GM19238 (cell line): ENCODE measurements at regions not wholly inside any gene's neighbourhood (a gene's known extent, or its start where the extent isn't known, plus 50 kb on each side); places are given as distances from the start of the nearest gene placed in this dataset.

Experiments used
- DNase-seq: peaks from one replicate; pipeline ENCODE4 v3.0.0; 2011; ENCODE audit warnings: low spot score; ENCODE audit not compliant: insufficient read length

DNA sequence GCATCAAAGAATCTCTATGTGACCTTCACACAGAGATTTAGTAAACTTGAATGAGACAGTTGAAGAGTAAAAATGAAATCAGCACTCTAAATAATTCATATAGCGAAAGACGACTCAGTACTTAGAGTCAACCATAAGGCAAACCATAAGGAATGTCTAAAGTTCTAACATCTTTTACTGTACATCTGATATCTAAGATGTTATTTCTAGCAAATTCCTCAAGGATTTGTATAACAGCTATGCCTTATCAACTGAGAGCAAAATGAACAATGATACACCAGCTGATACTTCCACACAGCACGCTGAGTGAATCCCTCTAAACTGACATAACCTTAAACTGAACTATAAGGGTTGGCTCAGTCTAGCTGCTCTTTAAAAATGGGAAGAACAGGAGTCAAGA is 760.3 kb downstream of the EFNA5 start:
- DNase-seq = no peak

DNA sequence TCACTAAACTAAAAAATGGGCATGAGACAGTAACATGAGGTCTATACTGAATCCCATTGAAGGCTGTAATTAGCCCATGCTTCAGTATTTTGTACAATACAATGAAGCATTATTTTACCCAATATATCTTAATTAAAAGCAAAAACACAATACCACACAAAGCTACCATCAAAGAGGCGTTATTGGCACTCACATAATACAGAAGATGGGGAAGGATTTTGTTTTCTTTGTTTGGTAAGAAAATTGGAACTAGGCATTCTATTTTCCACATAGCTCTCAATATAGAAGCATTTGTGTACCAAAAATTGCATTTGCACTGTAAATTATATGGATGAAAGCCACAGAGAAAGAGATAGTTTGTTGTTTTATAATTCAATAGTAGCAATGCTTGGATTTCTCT is 761.0 kb downstream of the EFNA5 start:
- DNase-seq = no peak

- no peak for DNase-seq
Observed at GRCh38 chr5:106907979-106908378, 762.8 kb downstream of the EFNA5 start.

DNA sequence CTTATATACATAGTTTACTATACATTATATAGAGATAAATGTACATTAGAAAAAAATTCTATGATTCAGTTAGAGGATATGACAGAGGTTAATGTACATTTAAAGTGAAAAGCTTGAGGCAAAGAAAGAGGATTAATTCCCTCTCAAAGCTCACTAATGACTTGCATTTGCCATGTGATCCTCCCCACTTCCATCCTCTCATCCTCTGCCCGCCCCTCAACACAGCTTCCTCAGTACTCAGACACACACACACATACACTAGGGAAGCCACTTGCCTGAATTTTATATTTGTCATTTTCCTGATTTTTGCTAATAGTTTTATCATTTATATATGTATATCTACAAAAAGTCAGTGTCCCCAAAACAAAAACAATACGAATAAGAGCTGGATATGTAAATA is 764.5 kb downstream of the EFNA5 start:
- DNase-seq = no peak

DNA sequence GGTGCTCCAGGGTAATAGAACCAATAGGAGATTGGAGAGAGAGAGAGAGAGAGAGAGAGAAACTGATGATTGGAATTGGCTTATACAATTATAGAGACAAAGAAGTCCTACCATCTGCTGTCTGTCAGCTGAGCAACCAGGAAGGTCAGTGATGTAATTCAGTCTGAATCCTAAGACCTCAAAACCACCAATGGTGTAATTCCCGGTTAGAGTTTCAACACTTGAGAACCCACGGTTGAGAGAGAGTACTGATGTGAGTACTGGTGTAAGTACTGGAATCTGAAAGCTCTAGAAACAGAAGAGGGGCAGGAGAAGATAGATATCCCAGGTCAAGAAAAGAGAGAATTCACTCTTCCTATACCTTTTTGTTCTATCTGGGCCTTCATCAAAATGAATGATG is 775.8 kb downstream of the EFNA5 start:
- no peak for DNase-seq

DNA sequence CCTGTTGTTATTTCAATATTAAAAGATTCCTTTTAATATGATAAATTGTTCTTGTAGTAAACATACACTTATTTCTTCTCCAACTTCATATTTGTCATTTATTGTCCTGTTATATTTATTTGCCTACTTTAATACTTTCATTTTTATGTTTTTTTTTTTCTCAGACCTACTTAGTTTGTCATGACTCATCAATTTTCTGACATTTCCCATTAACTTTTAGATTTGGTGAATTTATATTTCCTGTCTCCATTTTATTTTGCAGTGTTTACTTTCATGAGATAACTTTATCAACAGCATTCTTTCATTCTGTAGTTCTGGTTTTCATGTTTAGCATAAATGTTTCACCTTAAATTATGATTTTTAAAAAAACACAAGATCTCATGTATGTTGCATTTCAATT is 788.7 kb downstream of the EFNA5 start:
- no peak for DNase-seq

DNA sequence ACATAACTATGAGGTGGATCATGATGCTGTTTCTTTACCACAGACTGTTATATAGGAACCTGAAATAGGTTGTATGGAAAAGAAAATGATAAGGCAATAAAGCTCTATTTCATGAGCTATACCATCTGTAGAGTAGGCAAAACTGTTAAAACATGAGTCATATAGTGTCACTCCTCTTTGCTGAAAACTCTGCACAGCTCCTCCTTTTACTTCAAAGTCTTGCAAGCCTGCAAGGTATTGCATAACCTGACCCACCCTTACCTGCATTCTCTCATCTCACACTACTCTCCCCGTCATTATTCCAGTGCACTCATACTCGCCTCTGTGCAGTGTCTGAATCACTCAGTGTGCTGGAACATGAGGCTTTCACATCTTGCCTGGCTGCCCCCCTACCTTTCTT is 790.1 kb downstream of the EFNA5 start:
- no peak for DNase-seq

GRCh38 chr5:106877881-106878280 is 792.9 kb downstream of the EFNA5 start:
- no peak for DNase-seq

DNA sequence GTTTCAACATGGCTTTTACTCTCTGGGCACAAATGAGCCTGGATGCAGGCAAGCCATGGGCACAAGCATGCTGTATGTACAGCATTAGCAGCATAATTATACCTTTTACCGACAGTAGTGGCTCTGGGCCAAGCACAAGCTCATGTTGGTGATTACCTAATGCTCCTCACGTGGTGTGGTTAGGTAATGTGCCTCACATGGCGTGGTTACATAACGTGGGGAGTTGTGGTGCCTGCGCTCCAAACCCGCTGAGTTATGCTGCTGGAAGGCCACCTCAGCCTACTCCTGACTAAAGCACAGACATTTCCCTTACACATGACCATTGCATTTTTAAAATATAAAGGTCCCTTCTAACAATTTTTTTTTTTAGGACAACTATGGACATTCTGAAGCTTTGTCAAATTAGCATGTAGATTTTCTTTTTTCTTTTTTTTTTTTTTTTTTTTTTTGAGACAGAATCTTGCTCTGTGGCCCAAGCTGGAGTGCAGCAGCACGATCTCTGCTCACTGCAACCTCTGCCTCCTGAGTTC is 794.0 kb downstream of the EFNA5 start:
- no peak for DNase-seq

- DNase-seq = no peak
Observed at GRCh38 chr5:106876298-106876622, 794.5 kb downstream of the EFNA5 start.

DNA sequence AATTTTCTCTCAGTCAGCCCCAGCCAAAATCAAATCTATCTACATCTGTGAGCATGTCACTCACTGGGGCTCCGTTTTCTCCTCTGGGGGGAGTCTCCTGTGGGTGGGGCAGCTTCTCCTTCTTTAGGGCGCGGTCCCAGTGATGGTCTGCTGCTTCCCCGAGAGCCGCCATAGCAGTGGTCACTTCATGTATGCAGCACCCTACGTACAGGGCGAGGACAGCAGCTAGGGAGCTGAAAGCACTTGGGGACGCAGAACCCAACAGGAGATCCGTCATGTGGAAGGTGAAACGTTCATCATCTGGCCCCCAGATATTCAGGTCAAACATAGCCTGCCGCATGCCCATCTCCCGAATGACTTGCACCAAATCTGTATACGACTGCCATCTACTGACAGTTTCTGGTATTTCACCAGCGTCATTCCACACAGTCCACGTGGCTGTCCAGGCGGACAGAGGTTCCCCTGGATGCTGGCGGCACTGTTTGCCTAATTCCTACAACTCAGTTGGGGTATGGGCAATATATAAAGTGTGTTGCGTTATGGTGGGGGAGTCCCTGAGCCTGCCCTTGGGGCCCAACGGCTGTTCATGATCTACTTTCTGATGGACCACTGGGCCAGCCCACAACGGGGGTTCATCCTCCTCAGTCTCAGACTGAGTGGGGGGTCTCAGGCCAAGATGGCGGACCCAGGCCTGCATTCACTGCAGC is 795.0 kb downstream of the EFNA5 start:
- DNase-seq = no peak

GRCh38 chr5:106874974-106875373 is 795.8 kb downstream of the EFNA5 start:
- no peak for DNase-seq

- DNase-seq = no peak
Observed at GRCh38 chr5:106874531-106874930, 796.2 kb downstream of the EFNA5 start.

- no peak for DNase-seq
Observed at GRCh38 chr5:106873568-106873967, 797.2 kb downstream of the EFNA5 start.

- no peak for DNase-seq
Observed at GRCh38 chr5:106865279-106865678, 805.5 kb downstream of the EFNA5 start.

DNA sequence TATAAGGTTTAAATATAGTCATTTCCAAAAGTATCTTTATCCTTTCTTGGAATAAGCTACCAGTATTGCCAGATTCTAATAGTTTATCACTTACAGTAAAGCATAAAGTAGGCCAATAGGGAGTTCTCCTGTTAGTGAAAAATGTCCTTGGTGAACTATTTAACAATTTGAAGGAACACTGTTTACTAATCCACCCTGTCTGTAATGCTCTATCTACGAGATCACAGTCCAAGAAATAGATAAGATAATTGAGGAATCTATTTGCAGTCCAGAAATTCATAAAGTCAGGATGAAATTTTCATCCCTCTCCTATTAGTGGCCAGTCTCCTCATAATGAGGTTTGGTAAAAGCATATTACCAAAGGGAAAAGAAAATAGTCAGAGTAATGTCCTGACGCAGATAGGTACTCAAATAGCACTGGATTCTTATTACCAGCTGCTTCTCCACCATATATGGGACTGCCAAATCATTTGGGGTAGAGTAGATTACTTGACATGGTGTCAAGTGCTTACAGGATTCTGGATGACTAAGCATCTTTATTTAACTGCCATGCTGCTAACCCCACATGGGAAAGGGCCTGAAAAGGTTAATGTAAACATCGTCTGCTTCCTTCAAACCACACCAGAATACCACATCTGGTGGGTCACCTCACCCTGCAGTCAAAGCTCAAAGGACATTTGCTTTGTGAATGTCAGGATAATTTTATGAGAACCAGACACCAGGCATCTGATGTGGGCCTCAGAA is 808.1 kb downstream of the EFNA5 start:
- no peak for DNase-seq

- DNase-seq = no peak
Observed at GRCh38 chr5:106860398-106861044, 810.2 kb downstream of the EFNA5 start.

- no peak for DNase-seq
Observed at GRCh38 chr5:106858616-106859015, 812.1 kb downstream of the EFNA5 start.

- no peak for DNase-seq
Observed at GRCh38 chr5:106854922-106855321, 815.8 kb downstream of the EFNA5 start.

- DNase-seq = no peak
Observed at GRCh38 chr5:106854105-106854687, 816.5 kb downstream of the EFNA5 start.

DNA sequence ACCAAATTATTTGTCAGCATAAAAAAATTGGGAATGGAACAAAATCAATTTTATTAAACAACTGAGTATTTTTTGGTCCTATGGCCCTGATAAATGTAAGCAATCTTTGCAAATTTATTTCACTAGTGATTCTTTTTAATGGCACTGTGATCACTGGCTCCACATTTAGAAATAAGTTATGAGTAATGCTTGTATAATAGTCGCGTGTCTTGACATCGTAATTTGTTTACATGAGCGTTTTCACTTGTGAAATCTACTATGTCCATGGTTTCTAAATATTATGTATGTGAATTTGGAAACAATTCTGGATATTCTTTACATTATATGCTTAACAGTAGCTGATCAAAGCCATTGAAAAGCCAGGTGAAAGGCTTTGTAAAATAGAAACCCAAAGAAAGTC is 817.5 kb downstream of the EFNA5 start:
- no peak for DNase-seq

- no peak for DNase-seq
Observed at GRCh38 chr5:106849266-106849665, 821.5 kb downstream of the EFNA5 start.
